Hepatocyte (in vitro differentiated cells): ENCODE measurements at regions not wholly inside any gene's neighbourhood (a gene's known extent, or its start where the extent isn't known, plus 50 kb on each side); places are given as distances from the start of the nearest gene placed in this dataset.

Experiments used
- CTCF ChIP-seq: fragments of 200-600 bp; sonication (generic); IDR thresholded peaks from 2 replicates; pipeline ENCODE4 v1.5.1; 2016; ENCODE audit warnings: antibody characterized with exemption, mild to moderate bottlenecking; ENCODE audit not compliant: poor library complexity
- EZH2 ChIP-seq: fragments of 200-600 bp; sonication (generic); IDR thresholded peaks from 2 replicates; pipeline ENCODE4 v1.6.1; 2016; ENCODE audit warnings: antibody characterized with exemption, mild to moderate bottlenecking, borderline replicate concordance
- EZH2phosphoT487 ChIP-seq: fragments of 200-600 bp; sonication (generic); IDR thresholded peaks from one replicate; pipeline ENCODE4 v1.6.1; 2018; ENCODE audit warnings: antibody characterized with exemption, mild to moderate bottlenecking, low read depth, moderate library complexity; ENCODE audit not compliant: unreplicated experiment, severe bottlenecking

DNA sequence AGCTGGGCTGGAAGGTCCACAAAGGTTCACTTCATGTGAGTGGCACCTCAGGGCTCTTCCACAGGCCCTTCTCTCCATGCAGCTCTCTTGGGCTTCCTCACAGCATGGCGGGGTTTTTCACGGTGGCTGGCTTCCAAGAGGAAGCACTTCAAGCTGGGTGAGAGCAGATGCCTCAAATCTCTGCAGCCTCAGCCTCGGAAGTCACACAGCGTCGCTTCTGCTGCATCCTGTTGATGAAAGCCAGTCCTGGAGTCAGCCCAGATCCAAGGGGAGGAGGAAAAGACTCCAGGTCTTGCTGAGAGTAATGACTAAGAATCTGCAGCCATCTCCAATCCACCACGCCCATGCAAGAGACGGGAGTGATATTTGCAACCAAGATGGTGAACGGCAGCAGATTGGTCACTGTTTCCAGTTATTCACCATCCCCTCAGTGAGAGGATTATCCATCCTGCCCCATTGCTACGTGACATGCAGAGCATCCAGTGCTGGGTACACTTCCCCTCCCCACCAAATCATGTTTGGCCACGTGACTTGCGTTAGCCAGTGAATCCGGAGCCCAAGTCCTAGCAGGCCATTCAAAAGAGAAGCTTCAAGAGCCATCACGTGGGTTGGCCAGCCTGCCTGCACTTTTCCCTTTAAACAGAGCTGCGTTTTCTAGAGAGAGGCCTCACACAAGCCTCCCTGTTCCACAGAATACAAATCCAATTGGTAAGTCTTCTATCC lies 173.9 kb downstream of the C9orf50 start:
- TF ChIP-seq CTCF = no peak
- TF ChIP-seq EZH2 = no peak
- TF ChIP-seq EZH2phosphoT487 = no peak
